Parathyroid adenoma (tissue), 2 donors: ENCODE measurements at regions not wholly inside any gene's neighbourhood (a gene's known extent, or its start where the extent isn't known, plus 50 kb on each side); places are given as distances from the start of the nearest gene placed in this dataset.
"Not testable (repeated sequence)": the region's sequence is repeated elsewhere in the genome, so short reads cannot be mapped to it uniquely, and the experiment has no call there.

Experiments used
- H2AFZ ChIP-seq: fragments of 300-600 bp; sonication (generic); one replicate; pipeline ENCODE4 v1.7.0; 2017; ENCODE audit warnings: antibody characterized with exemption, mild to moderate bottlenecking
- H3K27ac ChIP-seq: fragments of 300-600 bp; sonication (generic); one replicate; pipeline ENCODE4 v1.7.0; 2017
- H3K27me3 ChIP-seq: fragments of 300-600 bp; sonication (generic); one replicate; pipeline ENCODE4 v1.7.0; 2017; ENCODE audit warnings: low read length; ENCODE audit not compliant: control insufficient read depth, insufficient read depth
- H3K36me3 ChIP-seq: fragments of 300-600 bp; sonication (generic); one replicate; pipeline ENCODE4 v1.7.0; 2017; ENCODE audit warnings: low read length; ENCODE audit not compliant: control insufficient read depth, insufficient read depth
- H3K4me1 ChIP-seq: fragments of 300-600 bp; sonication (generic); one replicate; pipeline ENCODE4 v1.7.0; 2017; ENCODE audit warnings: control low read depth
- H3K4me2 ChIP-seq: fragments of 300-600 bp; sonication (generic); one replicate; pipeline ENCODE4 v1.7.0; 2017; ENCODE audit warnings: low read length
- H3K4me3 ChIP-seq: fragments of 300-600 bp; sonication (generic); one replicate; pipeline ENCODE4 v1.7.0; 2017; ENCODE audit warnings: low read depth, low read length
- H3K79me2 ChIP-seq: fragments of 300-600 bp; sonication (generic); one replicate; pipeline ENCODE4 v1.7.0; 2017; ENCODE audit warnings: control low read depth
- H3K9ac ChIP-seq: fragments of 300-600 bp; sonication (generic); one replicate; pipeline ENCODE4 v1.7.0; 2017; ENCODE audit warnings: mild to moderate bottlenecking
- H3K9me3 ChIP-seq: fragments of 300-600 bp; sonication (generic); one replicate; pipeline ENCODE4 v1.7.0; 2017; ENCODE audit warnings: low read length; ENCODE audit not compliant: control insufficient read depth
- TF ChIP-seq, protein P1 (sequence below): fragments of 300-600 bp; sonication (generic); IDR thresholded peaks from one replicate; pipeline ENCODE4 v1.7.0; 2017; ENCODE audit warnings: antibody characterized with exemption, mild to moderate bottlenecking
- donor health status: primary hyperparathyroidism.

DNA sequence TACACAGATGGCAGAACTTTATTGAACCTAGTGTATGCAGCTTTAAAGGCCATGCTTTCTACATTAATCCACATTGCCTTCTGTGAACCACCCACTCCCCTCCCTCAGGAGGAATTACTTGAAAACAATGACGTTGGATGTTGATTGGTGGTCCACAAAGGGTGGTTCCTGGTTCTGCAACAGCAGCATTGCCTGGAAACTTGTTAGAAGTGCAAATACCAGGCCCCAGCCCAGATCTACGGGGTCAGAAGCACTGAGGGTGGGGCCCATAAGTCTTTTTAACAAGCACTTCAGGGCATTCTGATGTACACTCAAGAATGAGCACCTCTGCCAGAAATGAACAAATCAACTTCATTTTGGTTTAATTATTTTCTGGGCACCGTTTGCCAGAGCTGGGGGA is 91.0 kb downstream of the ISX start:
- TF ChIP-seq, protein P1, sequence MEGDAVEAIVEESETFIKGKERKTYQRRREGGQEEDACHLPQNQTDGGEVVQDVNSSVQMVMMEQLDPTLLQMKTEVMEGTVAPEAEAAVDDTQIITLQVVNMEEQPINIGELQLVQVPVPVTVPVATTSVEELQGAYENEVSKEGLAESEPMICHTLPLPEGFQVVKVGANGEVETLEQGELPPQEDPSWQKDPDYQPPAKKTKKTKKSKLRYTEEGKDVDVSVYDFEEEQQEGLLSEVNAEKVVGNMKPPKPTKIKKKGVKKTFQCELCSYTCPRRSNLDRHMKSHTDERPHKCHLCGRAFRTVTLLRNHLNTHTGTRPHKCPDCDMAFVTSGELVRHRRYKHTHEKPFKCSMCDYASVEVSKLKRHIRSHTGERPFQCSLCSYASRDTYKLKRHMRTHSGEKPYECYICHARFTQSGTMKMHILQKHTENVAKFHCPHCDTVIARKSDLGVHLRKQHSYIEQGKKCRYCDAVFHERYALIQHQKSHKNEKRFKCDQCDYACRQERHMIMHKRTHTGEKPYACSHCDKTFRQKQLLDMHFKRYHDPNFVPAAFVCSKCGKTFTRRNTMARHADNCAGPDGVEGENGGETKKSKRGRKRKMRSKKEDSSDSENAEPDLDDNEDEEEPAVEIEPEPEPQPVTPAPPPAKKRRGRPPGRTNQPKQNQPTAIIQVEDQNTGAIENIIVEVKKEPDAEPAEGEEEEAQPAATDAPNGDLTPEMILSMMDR = no peak
- Histone ChIP-seq H3K27me3 (no peaks in the 10 kb centered on the region), H3K4me2 (no peak overlapping the region), H3K27ac (no peak overlapping the region), H3K36me3 (no peaks in the 10 kb centered on the region), H3K9me3 (no peaks in the 10 kb centered on the region), H3K4me3 (no peak overlapping the region), H3K79me2 (no peaks in the 10 kb centered on the region), H3K9ac (no peak overlapping the region), H3K4me1 (no peaks in the 10 kb centered on the region), H2AFZ (no peak overlapping the region)

DNA sequence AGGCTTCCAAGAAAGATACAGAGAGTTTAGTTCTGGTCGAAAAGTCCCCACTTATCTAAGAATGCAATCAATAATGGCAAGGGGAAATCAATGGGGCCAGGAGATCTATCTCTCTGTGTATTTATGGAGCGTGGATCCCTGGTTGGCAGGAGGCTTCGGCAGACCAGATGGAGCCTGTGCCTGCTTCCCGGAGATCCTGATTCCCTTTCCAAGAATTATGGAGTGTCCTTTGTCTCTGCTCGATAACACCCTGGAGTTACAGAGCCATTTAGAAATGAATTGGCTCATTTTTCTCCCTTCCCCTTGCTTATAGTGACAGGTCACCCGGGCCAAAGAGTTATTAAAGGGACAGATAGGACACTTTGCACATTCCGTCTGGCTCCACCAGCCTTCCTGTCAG is 92.4 kb downstream of the ISX start:
- TF ChIP-seq, protein P1 = no peak
- no peak overlapping the region for H3K4me3 ChIP-seq
- H3K9ac ChIP-seq = no peak overlapping the region
- no peaks in the 10 kb centered on the region for H3K9me3 ChIP-seq
- no peaks in the 10 kb centered on the region for H3K27me3 ChIP-seq
- no peak overlapping the region for H3K27ac ChIP-seq
- H3K36me3 ChIP-seq = no peaks in the 10 kb centered on the region
- no peak overlapping the region for H2AFZ ChIP-seq
- no peaks in the 10 kb centered on the region for H3K4me1 ChIP-seq
- H3K79me2 ChIP-seq = no peaks in the 10 kb centered on the region
- no peak overlapping the region for H3K4me2 ChIP-seq

DNA sequence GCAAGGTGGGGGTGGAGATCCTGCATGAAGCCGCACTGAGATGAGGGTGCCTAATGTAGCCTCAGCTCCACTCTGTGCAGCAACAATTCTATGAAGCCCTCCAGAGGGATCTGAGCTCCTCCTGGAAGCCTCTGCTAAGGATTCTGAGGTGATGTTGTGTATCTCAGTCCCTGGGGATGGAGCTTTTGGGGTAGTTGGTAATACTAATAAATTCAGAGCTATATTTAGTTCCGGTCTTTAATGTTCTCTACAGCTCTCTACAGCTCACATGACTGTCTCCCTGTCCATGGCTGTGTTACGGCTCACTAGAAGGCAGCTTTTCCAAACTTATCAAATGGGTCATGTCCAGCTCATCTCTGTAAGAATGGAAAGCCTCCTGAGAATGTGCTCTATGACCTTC is 93.4 kb downstream of the ISX start:
- H2AFZ ChIP-seq = no peak overlapping the region
- H3K4me3 ChIP-seq = no peak overlapping the region
- no peaks in the 10 kb centered on the region for H3K27me3 ChIP-seq

DNA sequence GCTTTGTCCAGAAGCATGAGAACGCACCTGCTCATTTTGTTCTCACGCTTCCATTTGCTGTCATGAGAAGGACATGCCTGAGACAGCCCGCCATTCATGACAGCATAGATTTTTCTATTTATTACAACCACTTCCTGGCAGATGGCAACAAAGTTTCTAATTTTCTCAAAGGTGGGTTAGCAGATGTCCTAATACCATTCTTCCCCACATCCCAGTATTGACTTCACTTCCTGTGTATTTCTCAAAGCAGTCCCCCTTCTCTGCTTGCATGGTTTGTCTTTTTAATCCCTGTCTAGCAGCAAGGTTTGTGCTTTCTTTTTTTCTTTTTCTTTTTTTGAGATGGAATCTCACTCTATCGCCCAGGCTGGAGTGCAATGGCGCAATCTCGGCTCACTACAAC is 94.3 kb downstream of the ISX start:
- no peak overlapping the region for H3K4me2 ChIP-seq
- no peaks in the 10 kb centered on the region for H3K9me3 ChIP-seq
- no peaks in the 10 kb centered on the region for H3K4me1 ChIP-seq
- no peaks in the 10 kb centered on the region for H3K36me3 ChIP-seq
- no peak overlapping the region for H3K27ac ChIP-seq
- H3K9ac ChIP-seq = no peak overlapping the region
- TF ChIP-seq, protein P1 = no peak
- H3K79me2 ChIP-seq = no peaks in the 10 kb centered on the region
- no peak overlapping the region for H2AFZ ChIP-seq
- no peaks in the 10 kb centered on the region for H3K27me3 ChIP-seq
- no peak overlapping the region for H3K4me3 ChIP-seq

More for the DNA sequence above, 93.4 kb downstream of the ISX start:
- TF ChIP-seq, protein P1 = no peak
- H3K4me2 ChIP-seq = no peak overlapping the region
- H3K9me3 ChIP-seq = no peaks in the 10 kb centered on the region
- H3K79me2 ChIP-seq = no peaks in the 10 kb centered on the region
- H3K36me3 ChIP-seq = no peaks in the 10 kb centered on the region
- no peak overlapping the region for H3K9ac ChIP-seq
- no peak overlapping the region for H3K27ac ChIP-seq
- no peaks in the 10 kb centered on the region for H3K4me1 ChIP-seq

DNA sequence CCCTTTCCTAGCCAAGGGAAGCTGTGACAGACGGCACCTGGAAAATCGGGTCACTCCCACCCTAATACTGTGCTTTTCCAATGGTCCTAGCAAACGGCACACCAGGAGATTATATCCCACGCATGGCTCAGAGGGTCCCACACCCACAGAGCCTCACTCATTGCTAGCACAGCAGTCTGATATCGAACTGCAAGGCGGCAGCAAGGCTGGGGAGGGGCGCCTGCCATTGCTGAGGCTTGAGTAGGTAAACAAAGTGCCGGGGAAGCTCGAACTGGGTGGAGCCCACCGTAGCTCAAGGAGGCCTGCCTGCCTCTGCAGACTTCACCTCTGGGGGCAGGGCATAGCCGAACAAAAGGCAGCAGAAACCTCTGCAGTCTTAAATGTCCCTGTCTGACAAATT is 91.4 kb upstream of the HMGXB4 start:
- not testable (repeated sequence) for H3K9me3 ChIP-seq, H3K4me3 ChIP-seq, H3K79me2 ChIP-seq, H3K27ac ChIP-seq, H3K27me3 ChIP-seq, H2AFZ ChIP-seq, H3K36me3 ChIP-seq, H3K4me1 ChIP-seq, H3K9ac ChIP-seq, H3K4me2 ChIP-seq
